HepG2 (cell line): ENCODE measurements at regions not wholly inside any gene's neighbourhood (a gene's known extent, or its start where the extent isn't known, plus 50 kb on each side); places are given as distances from the start of the nearest gene placed in this dataset.

Source experiments
- ATAC-seq: fragments of 200-7000 bp; cut with Tn5 transposase; 3 replicates; pipeline ENCODE4 v1.9.1; 2020; ENCODE audit warnings: mild to moderate bottlenecking, moderate library complexity
- BruUV-seq: library from RNA; stranded (reverse); fragments of 400-500 nt; replicated peaks from 2 replicates; lab custom pipeline; 2021; lab: Mats Ljungman, UMichigan
- CTCF ChIA-PET: fragments of 300-600 bp; formaldehyde crosslinking; extraction: SDS; loops from one replicate; lab custom pipeline; 2021; ENCODE audit warnings: low total read pairs, inconsistent platforms, low intra/inter-chr PET ratio; lab: Yijun Ruan, JAX
- POLR2A ChIA-PET: fragments of 350-600 bp; sonication (Branson Sonifier 250); formaldehyde crosslinking; loops from one replicate; lab custom pipeline; 2020; ENCODE audit warnings: antibody characterized with exemption, inconsistent platforms; lab: Yijun Ruan, JAX
- DNase-seq: peaks from one replicate; pipeline ENCODE4 v3.0.0-alpha.2; 2015; ENCODE audit warnings: low spot score
- FAIRE-seq: peaks from 3 replicates; lab custom pipeline; 2011; peaks lifted over from hg19 to GRCh38; lab: Jason Lieb, UNC
- H2AFZ ChIP-seq: one replicate; pipeline ENCODE4 v1.6.1; 2011; ENCODE audit warnings: low read length, inconsistent platforms
- H3K27ac ChIP-seq: fragments of 300-600 bp; 3 replicates; pipeline ENCODE4 v1.8.0; 2011; ENCODE audit warnings: mixed run types, mild to moderate bottlenecking, mixed read lengths, low read length, inconsistent platforms; ENCODE audit not compliant: insufficient read depth; ENCODE audit errors: extremely low read length
- H3K27me3 ChIP-seq, 2 experiments: fragments of 200-600 bp in 1 of 2; 2 replicates in 1 of 2; 3 replicates in 1 of 2; pipeline versions ENCODE4 v1.6.0 to v1.8.0; 2011; ENCODE audit warnings: low read length in 2 of 2, mild to moderate bottlenecking in 2 of 2, moderate library complexity in 2 of 2, inconsistent platforms in 1 of 2; ENCODE audit not compliant: insufficient read depth in 2 of 2, control insufficient read depth in 1 of 2
- H3K36me3 ChIP-seq, 2 experiments: fragments of 200-600 bp in 1 of 2; replicated peaks in 1 of 2; 2 replicates in 1 of 2; 3 replicates in 1 of 2; pipeline versions ENCODE4 v1.5.1 to v1.8.0; 2011; ENCODE audit warnings: low read length in 2 of 2, inconsistent platforms in 1 of 2; ENCODE audit not compliant: insufficient read depth in 2 of 2, control insufficient read depth in 1 of 2
- H3K4me1 ChIP-seq: 2 replicates; pipeline ENCODE4 v1.5.1; 2012; ENCODE audit warnings: low read length, inconsistent platforms; ENCODE audit not compliant: insufficient read depth
- H3K4me2 ChIP-seq: 2 replicates; pipeline ENCODE4 v1.6.0; 2011; ENCODE audit warnings: low read depth, low read length, inconsistent platforms
- H3K4me3 ChIP-seq, 3 experiments: fragments of 200-600 bp in 1 of 3; sonication (generic), shearing (Covaris generic) in 1 of 3; replicated peaks in 1 of 3; 2 replicates each; pipeline ENCODE4 v1.5.1; 2011 to 2016; ENCODE audit warnings: low read length in 3 of 3, inconsistent platforms in 2 of 3, low read depth in 2 of 3, mild to moderate bottlenecking in 2 of 3, control low read depth in 1 of 3, mixed read lengths in 1 of 3; ENCODE audit not compliant: insufficient read depth in 1 of 3
- H3K79me2 ChIP-seq: one replicate; pipeline ENCODE4 v1.6.1; 2011; ENCODE audit warnings: low read length, inconsistent platforms; ENCODE audit not compliant: insufficient read depth
- H3K9ac ChIP-seq: 2 replicates; pipeline ENCODE4 v1.6.0; 2011; ENCODE audit warnings: mild to moderate bottlenecking, low read depth, low read length, inconsistent platforms; ENCODE audit not compliant: insufficient read depth
- H3K9me3 ChIP-seq: 2 replicates; pipeline ENCODE4 v1.5.1; 2012; ENCODE audit warnings: mild to moderate bottlenecking, low read length
- H4K20me1 ChIP-seq: 2 replicates; pipeline ENCODE4 v1.6.0; 2011; ENCODE audit warnings: inconsistent platforms, mild to moderate bottlenecking, low read length, moderate library complexity; ENCODE audit not compliant: insufficient read depth
- FOXA1 ChIP-seq, 2 experiments: fragments of 450-650 bp in 1 of 2; sonication (generic) in 1 of 2; formaldehyde crosslinking in 1 of 2; IDR thresholded peaks; 2 replicates each; pipeline versions ENCODE4 v1.4.0 to v1.6.1; 2016 to 2020; ENCODE audit warnings: missing genetic modification reagents in 1 of 2
- MIER3 ChIP-seq: IDR thresholded peaks from 2 replicates; pipeline ENCODE4 v1.6.1; 2016; ENCODE audit warnings: missing compliant biosample characterization, borderline replicate concordance
- MTF1 ChIP-seq: sonication (generic); formaldehyde crosslinking; IDR thresholded peaks from 2 replicates; pipeline ENCODE4 v1.5.0; 2020; ENCODE audit warnings: missing genetic modification reagents
- MYNN ChIP-seq: sonication (generic); formaldehyde crosslinking; IDR thresholded peaks from 2 replicates; pipeline ENCODE4 v1.4.0; 2020; ENCODE audit warnings: mild to moderate bottlenecking, low read depth, missing genetic modification reagents
- NR2F1 ChIP-seq, 2 experiments: fragments of 450-650 bp in 1 of 2; formaldehyde crosslinking in 1 of 2; IDR thresholded peaks; 2 replicates each; pipeline versions ENCODE4 v1.5.0 to v1.6.1; 2016 to 2020; ENCODE audit warnings: mild to moderate bottlenecking in 1 of 2, missing compliant biosample characterization in 1 of 2, missing genetic modification reagents in 1 of 2, moderate library complexity in 1 of 2
- ONECUT2 ChIP-seq: sonication (generic); formaldehyde crosslinking; IDR thresholded peaks from 2 replicates; pipeline ENCODE4 v1.4.0; 2020; ENCODE audit warnings: missing genetic modification reagents
- THYN1 ChIP-seq: sonication (generic); formaldehyde crosslinking; IDR thresholded peaks from 2 replicates; pipeline ENCODE4 v1.8.1; 2023; ENCODE audit warnings: low read depth, mild to moderate bottlenecking, moderate library complexity, missing genetic modification reagents, borderline replicate concordance
- YEATS4 ChIP-seq: sonication (generic); formaldehyde crosslinking; IDR thresholded peaks from 2 replicates; pipeline ENCODE4 v1.4.0; 2020; ENCODE audit warnings: missing genetic modification reagents, borderline replicate concordance
- YY1 ChIP-seq: IDR thresholded peaks from 2 replicates; pipeline ENCODE4 v1.6.1; 2011; ENCODE audit warnings: low read length, low read depth, moderate library complexity, mild to moderate bottlenecking; ENCODE audit not compliant: insufficient read depth, insufficient replicate concordance
- ZFP82 ChIP-seq: sonication (generic); formaldehyde crosslinking; IDR thresholded peaks from 2 replicates; pipeline ENCODE4 v1.5.1; 2020; ENCODE audit warnings: mild to moderate bottlenecking, missing genetic modification reagents, borderline replicate concordance
- ZNF431 ChIP-seq: sonication (generic); formaldehyde crosslinking; IDR thresholded peaks from 2 replicates; pipeline ENCODE4 v1.9.0; 2022; ENCODE audit warnings: missing genetic modification reagents, low read depth, mild to moderate bottlenecking, borderline replicate concordance
- ZNF772 ChIP-seq: sonication (generic); formaldehyde crosslinking; IDR thresholded peaks from 2 replicates; pipeline ENCODE4 v1.5.0; 2020; ENCODE audit warnings: mild to moderate bottlenecking, missing genetic modification reagents
- ZNF850 ChIP-seq: sonication (generic); formaldehyde crosslinking; conservative IDR thresholded peaks from 2 replicates; pipeline ENCODE4 v1.9.0; 2021; ENCODE audit warnings: mild to moderate bottlenecking, missing genetic modification reagents
- ZSCAN29 ChIP-seq: sonication (generic); formaldehyde crosslinking; conservative IDR thresholded peaks from 2 replicates; pipeline ENCODE4 v1.4.0; 2020; ENCODE audit warnings: mild to moderate bottlenecking, missing genetic modification reagents
- WGBS: methylation state at CpG from one replicate; pipeline ENCODE4 v1.1.6; 2017; ENCODE audit warnings: low lambda C conversion rate; 5-methylcytosine and 5-hydroxymethylcytosine counted together
- in situ Hi-C: cut with HindIII; loops from 2 replicates; pipeline ENCODE4 v1.10.0; 2017; ENCODE audit warnings: low pct_unique_long_range_greater_than_20kb; ENCODE audit not compliant: extremely low pct_ligation_motif_present
- intact Hi-C: fragments of 100-400 bp; cut with micrococcal nuclease; formaldehyde crosslinking; loops from one replicate; pipeline ENCODE4 v1.10.0; 2022; ENCODE audit not compliant: unreplicated experiment
- TF ChIP-seq, protein P1 (sequence below): sonication (generic); formaldehyde crosslinking; IDR thresholded peaks from 2 replicates; pipeline ENCODE4 v1.5.0; 2020; ENCODE audit warnings: missing genetic modification reagents, mild to moderate bottlenecking, borderline replicate concordance

DNA sequence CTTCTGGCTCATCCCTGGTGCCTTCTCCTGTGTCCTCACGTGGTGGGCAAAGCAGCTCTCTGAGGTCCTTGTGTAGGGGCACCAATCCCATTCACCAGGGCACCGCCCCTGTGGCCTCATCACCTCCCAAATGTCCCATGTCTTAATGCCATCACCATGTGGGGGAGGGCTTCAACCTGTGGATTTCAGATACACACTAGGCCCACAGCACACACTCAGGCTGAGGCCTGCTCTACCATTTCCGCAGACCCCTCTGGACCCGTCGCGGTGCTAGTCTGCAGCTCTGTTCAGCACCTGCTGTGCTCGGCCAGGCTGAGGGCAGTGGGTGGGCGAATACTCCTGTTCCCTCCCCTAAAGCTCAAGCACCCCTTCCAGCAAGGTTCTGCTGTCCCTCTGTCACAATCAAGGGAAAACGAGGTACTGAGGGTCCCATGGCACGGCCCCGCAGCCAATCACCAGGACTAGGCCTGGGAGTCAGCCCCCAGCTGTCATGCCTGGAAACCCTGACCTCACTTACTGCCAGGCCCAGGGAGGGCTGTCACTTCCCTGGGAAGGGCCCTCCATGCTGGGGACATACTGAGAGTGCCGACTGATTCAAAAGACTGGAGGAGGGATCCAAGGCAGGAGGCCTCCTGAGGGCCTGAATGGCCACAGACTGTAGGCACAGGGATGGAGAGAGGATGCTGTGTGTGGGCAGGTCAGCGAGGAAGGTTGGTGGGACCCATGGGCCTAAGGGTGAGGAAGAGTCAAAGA is 123.8 kb upstream of the RET start:
- no peaks in the 10 kb centered on the region for H3K79me2 ChIP-seq
- 49% methylated on average over 10 of the region's 13 CpGs for WGBS
- H3K27me3 ChIP-seq, result peaks cover 2 to 26% of the 10 kb centered on the region in 2 experiments; a peak in 4 of 5 replicates
- H3K4me3 ChIP-seq, result no peak overlapping the region
- no peaks in the 10 kb centered on the region for H4K20me1 ChIP-seq
- no peak overlapping the region for H3K9ac ChIP-seq
- no peak for DNase-seq
- no peak for FAIRE-seq
- ChIA-PET CTCF (no interaction called here), POLR2A (no interaction called here)
- in situ Hi-C loops (no loop called here), intact Hi-C loops (no loop called here)
- no peak overlapping the region for H3K27ac ChIP-seq
- H3K4me2 ChIP-seq, result no peak overlapping the region
- peaks cover 7% of the 10 kb centered on the region for H3K4me1 ChIP-seq
- H3K36me3 ChIP-seq, result no peaks in the 10 kb centered on the region
- H3K9me3 ChIP-seq, result no peaks in the 10 kb centered on the region
- H2AFZ ChIP-seq, result no peak overlapping the region
- ATAC-seq, result no peak
- no TSS peak for BruUV-seq
- TF ChIP-seq YY1 (no peak), NR2F1 (CRISPR knock-in tag; IDR thresholded peaks at IDR 0.05) (no peak), ONECUT2 (CRISPR knock-in tag) (no peak), FOXA1 (IDR thresholded peaks at IDR 0.05) (no peak), FOXA1 (CRISPR knock-in tag; IDR thresholded peaks at IDR 0.05) (no peak), THYN1 (CRISPR knock-in tag) (no peak), ZSCAN29 (CRISPR knock-in tag) (no peak), ZNF431 (CRISPR knock-in tag) (no peak), ZNF772 (no peak), MYNN (CRISPR knock-in tag) (no peak), ZNF850 (CRISPR knock-in tag) (no peak), MIER3 (CRISPR knock-in tag) (no peak), MTF1 (no peak), ZFP82 (CRISPR knock-in tag) (no peak), YEATS4 (CRISPR knock-in tag) (no peak)
- TF ChIP-seq, protein P1, sequence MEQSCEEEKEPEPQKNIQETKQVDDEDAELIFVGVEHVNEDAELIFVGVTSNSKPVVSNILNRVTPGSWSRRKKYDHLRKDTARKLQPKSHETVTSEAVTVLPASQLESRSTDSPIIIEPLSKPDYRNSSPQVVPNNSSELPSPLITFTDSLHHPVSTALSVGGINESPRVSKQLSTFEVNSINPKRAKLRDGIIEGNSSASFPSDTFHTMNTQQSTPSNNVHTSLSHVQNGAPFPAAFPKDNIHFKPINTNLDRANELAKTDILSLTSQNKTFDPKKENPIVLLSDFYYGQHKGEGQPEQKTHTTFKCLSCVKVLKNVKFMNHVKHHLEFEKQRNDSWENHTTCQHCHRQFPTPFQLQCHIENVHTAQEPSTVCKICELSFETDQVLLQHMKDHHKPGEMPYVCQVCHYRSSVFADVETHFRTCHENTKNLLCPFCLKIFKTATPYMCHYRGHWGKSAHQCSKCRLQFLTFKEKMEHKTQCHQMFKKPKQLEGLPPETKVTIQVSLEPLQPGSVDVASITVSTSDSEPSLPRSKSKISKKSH (CRISPR knock-in tag), result no peak
